ENCODE measurements at regions not wholly inside any gene's neighbourhood (a gene's known extent, or its start where the extent isn't known, plus 50 kb on each side); places are given as distances from the start of the nearest gene placed in this dataset.
A peak's percentile ranks its signal among the peaks of the same experiment; 100 is the strongest.
"Not testable (repeated sequence)": the region's sequence is repeated elsewhere in the genome, so short reads cannot be mapped to it uniquely, and the experiment has no call there.

DNA sequence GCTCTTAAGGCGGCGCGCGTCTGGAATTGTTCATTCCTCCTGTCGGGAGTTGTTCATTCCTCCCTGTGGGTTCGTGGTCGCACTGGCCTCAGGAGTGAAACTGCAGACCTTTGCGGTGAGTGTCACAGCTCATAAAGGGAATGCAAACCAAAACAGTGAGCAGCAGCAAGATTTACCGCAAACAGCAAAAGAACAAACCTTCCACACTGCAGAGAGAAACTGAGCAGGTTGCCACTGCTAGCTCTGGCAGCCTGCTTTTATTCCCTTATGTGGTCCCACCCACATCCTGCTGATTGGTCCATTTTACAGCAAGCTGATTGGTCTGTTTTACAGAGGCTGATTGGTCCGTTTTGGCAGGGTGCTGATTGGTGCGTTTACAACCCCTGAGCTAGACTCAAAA, 1365.3 kb upstream of the WWC1 start:
- intact Hi-C loops (cut with DNase I): no loop called here
- ATAC-seq: no peak
- no peak for DNase-seq (ENCODE audit: low spot score)

DNA sequence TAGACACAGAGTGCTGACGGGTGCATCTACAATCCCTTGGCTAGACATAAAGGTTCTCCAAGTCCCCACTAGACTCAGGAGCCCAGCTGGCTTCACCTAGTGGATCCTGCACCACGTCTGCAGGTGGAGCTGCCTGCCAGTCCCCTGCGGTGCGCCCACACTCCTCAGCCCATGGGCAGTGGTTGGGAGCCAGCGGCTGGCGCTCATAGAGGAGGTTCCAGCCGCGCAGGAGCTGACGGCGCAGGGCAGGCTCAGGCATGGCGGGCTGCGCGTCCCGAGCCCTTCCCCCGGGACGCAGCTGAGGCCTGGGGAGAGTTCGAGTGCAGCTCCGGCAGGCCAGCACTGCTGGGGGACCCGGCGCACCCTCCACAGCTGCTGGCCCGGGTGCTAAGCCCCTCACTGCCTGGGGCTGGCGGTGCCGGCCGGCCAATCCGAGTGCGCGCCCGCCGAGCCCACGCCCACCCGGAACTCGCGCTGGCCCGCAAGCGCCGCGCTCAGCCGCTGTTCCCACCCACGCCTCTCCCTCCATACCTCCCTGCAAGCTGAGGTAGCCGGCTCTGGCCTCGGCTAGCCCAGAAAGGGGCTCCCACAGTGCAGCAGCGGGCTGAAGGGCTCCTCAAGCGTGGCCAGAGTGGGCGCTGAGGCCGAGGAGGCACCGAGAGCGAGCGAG, 1364.5 kb upstream of the WWC1 start:
- ATAC-seq; intact Hi-C loops (cut with DNase I); DNase-seq (ENCODE audit: low spot score): not testable (repeated sequence)

GRCh38 chr5:166936351-166936750, 1355.1 kb upstream of the WWC1 start:
- no peak for DNase-seq (ENCODE audit: low spot score)
- no peak for ATAC-seq
- intact Hi-C loops (cut with DNase I): no loop called here

- intact Hi-C loops (cut with DNase I): no loop called here
- ATAC-seq: no peak
- DNase-seq (ENCODE audit: low spot score): no peak
Measured at GRCh38 chr5:166938071-166938470, 1353.4 kb upstream of the WWC1 start.

GRCh38 chr5:166942948-166943347, 1348.5 kb upstream of the WWC1 start:
- intact Hi-C loops (cut with DNase I): no loop called here
- ATAC-seq: no peak

DNA sequence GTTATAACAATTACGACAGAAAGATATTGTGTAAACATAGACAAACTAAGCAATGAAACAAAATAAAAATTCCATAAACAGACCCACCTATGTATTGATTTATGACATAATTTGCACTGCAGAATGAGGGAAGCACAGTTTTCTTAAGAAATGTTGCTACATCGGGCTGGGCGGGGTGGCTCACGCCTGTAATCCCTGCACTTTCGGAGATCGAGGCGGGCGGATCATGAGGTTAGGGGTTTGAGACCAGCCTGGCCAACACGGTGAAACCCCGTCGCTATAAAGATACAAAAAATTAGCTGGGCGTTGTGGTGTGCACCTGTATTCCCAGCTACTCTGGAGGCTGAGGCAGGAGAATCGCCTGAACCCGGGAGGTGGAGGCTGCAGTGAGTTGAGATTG, 1344.4 kb upstream of the WWC1 start:
- DNase-seq (ENCODE audit: low spot score): no peak
- intact Hi-C loops (cut with DNase I): no loop called here
- no peak for ATAC-seq

More at GRCh38 chr5:166942948-166943347, 1348.5 kb upstream of the WWC1 start:
- DNase-seq (ENCODE audit: low spot score): no peak

GRCh38 chr5:166948679-166949078, 1342.8 kb upstream of the WWC1 start:
- DNase-seq (ENCODE audit: low spot score) (no peak), ATAC-seq (no peak)
- intact Hi-C loops (cut with DNase I): no loop called here

GRCh38 chr5:166952048-166952447, 1339.4 kb upstream of the WWC1 start:
- ATAC-seq: no peak
- intact Hi-C loops (cut with DNase I): no loop called here
- no peak for DNase-seq (ENCODE audit: low spot score)

GRCh38 chr5:166957782-166958181, 1333.7 kb upstream of the WWC1 start:
- intact Hi-C loops (cut with DNase I): no loop called here
- no peak for ATAC-seq
- no peak for DNase-seq (ENCODE audit: low spot score)

GRCh38 chr5:166959766-166960165, 1331.7 kb upstream of the WWC1 start:
- intact Hi-C loops (cut with DNase I): no loop called here
- ATAC-seq (no peak), DNase-seq (ENCODE audit: low spot score) (no peak)

- DNase-seq (ENCODE audit: low spot score) (no peak), ATAC-seq (no peak)
- intact Hi-C loops (cut with DNase I): no loop called here
Measured at GRCh38 chr5:166961028-166961427, 1330.4 kb upstream of the WWC1 start.

DNA sequence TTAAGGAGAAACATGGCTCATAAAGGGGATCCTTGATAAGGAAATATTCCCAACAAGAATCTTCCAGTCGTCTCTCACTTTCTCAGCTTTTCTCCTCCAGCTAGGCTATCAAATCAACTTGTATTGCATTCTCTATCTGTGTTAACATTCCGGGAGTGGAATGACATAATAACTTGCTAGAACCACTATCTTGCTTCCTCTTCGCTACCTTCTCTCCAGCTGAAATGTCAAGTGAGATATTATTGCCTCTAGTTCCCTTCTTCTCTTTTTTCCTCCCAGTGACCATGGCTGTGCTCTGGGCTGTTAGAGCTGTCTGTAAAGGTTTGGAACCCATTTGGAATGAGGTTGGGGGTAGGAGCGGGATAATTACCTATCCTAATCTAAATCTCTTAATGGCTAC, 1329.5 kb upstream of the WWC1 start:
- no peak for DNase-seq (ENCODE audit: low spot score)
- intact Hi-C loops (cut with DNase I): no loop called here
- ATAC-seq: no peak

DNA sequence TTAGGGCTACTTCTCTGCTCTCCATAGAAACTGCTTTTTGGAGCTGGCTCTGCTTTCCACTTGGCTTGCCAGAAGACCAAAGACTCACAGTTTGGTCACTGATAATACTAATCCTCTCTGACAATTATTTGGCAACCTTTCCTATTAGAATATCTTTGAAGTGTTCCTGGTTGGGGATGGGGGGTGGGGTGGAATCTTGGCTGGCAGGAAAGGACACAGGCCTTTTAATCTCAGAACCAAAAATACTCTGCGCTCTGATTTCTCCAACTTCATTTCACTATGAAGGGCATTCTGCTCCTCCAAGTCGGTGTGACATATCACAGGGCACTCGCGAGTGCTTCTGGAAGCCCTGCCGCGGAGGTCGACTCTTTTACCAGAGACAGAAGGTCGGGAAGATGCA, 1329.0 kb upstream of the WWC1 start:
- no peak for ATAC-seq
- intact Hi-C loops (cut with DNase I): no loop called here

GRCh38 chr5:166963596-166963995, 1327.8 kb upstream of the WWC1 start:
- no peak for DNase-seq (ENCODE audit: low spot score)
- no peak for ATAC-seq
- intact Hi-C loops (cut with DNase I): no loop called here

More for the DNA sequence above, 1329.0 kb upstream of the WWC1 start:
- no peak for DNase-seq (ENCODE audit: low spot score)

- DNase-seq (ENCODE audit: low spot score) (no peak), ATAC-seq (no peak)
- intact Hi-C loops (cut with DNase I): no loop called here
Measured at GRCh38 chr5:166977911-166978422, 1313.5 kb upstream of the WWC1 start.

DNA sequence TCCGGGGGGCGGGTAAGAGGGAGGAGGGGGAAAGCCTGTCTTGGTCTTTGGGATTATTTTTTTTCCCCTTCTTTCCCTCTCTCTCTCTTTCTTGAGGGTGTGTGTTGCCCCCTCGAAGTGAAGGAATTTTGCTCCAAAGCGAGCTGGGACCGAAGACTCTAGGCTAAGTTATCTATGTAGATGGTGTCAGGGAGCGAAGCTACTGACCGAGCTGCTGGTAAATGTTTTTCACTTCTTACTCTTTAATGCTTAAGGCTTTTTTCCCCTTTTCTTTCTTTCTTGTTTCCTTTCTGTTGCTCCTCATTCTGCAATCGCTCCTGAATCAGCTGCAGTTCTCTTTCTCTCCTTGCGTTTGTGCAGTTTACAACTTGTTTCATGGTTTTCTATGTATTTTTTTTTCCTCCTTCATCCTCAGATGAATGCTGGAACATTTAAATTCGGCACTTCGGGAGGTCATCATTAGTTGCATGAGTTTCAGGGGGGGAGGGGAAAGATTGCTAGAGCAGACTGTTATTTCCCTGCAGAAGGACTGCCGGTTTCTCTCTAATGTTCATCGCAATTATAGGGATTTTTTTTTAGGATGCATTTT, 1312.0 kb upstream of the WWC1 start:
- peak; percentile 19 for ATAC-seq
- DNase-seq (ENCODE audit: low spot score): no peak
- intact Hi-C loops (cut with DNase I): no loop called here

DNA sequence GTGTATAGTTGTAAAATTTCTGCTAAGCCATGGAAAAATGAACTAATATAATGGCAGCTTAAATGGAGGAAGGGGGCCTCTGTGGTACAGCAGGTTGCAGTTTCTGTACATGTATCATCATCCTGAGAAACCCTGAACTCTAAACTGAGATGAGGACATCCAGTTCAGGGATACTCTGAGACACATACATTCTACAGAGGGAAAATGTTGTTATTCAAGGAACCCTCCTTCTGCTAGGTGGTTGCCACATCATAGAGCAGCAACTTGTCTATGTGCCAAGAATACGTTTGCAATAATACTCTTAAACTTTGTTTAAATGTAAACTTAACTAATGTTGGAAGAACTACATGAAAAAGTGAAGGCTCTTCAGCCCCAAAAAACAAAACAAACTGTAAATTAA, 1310.8 kb upstream of the WWC1 start:
- no peak for DNase-seq (ENCODE audit: low spot score)
- ATAC-seq: no peak
- intact Hi-C loops (cut with DNase I): no loop called here

GRCh38 chr5:166982226-166982625, 1309.2 kb upstream of the WWC1 start:
- ATAC-seq: no peak
- intact Hi-C loops (cut with DNase I): no loop called here
- no peak for DNase-seq (ENCODE audit: low spot score)

- DNase-seq (ENCODE audit: low spot score) (no peak), ATAC-seq (no peak)
- intact Hi-C loops (cut with DNase I): no loop called here
Measured at GRCh38 chr5:166991601-166992000, 1299.8 kb upstream of the WWC1 start.

DNA sequence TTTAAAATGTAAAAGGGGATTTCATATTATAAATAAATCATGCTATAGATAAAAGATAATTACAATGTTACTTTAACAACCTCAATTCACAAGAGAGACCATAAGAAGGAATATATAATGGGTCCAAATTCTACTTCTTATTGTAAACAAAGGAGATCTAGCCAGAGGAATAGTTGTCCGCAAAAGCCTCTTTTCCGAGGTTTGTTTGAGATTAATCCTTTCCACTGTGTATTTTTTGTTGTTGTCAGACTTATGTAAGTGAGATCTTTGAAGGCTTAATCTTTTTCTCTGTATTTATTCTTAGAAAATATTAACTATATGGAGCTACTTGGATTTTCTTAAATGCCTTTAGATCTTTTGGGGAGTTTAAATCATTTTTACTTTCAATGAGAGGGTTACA, 1299.3 kb upstream of the WWC1 start:
- no peak for DNase-seq (ENCODE audit: low spot score)
- intact Hi-C loops (cut with DNase I): no loop called here
- ATAC-seq: no peak

All from sciatic nerve (tissue), 2 donors.